SK-N-SH (cell line): ENCODE measurements at regions not wholly inside any gene's neighbourhood (a gene's known extent, or its start where the extent isn't known, plus 50 kb on each side); places are given as distances from the start of the nearest gene placed in this dataset.

ENCODE experiments used
- CTCF ChIP-seq: fragments of 200-600 bp; sonication (generic); IDR thresholded peaks from 2 replicates; pipeline ENCODE4 v1.6.1; 2017; ENCODE audit warnings: antibody characterized with exemption, mild to moderate bottlenecking, moderate library complexity
- EP300 ChIP-seq, 2 experiments: IDR thresholded peaks; 2 replicates each; pipeline versions ENCODE4 v1.4.0 to v1.6.1; 2012; ENCODE audit warnings: borderline replicate concordance in 1 of 2, low read depth in 1 of 2, low read length in 1 of 2
- EZH2phosphoT487 ChIP-seq: fragments of 200-600 bp; sonication (generic); IDR thresholded peaks from 2 replicates; pipeline ENCODE4 v1.6.1; 2017; ENCODE audit warnings: low read depth, mixed run types, mild to moderate bottlenecking, antibody characterized with exemption, moderate library complexity, borderline replicate concordance
- GABPA ChIP-seq: IDR thresholded peaks from 2 replicates; pipeline ENCODE4 v1.4.0; 2012; ENCODE audit warnings: low read depth, mild to moderate bottlenecking
- JUND ChIP-seq: IDR thresholded peaks from 2 replicates; pipeline ENCODE4 v1.4.0; 2012
- MAX ChIP-seq: IDR thresholded peaks from 2 replicates; pipeline ENCODE4 v1.4.0; 2012; ENCODE audit warnings: low read depth
- PBX3 ChIP-seq: IDR thresholded peaks from 2 replicates; pipeline ENCODE4; 2012
- POLR2AphosphoS5 ChIP-seq: IDR thresholded peaks from 2 replicates; pipeline ENCODE4 v1.6.1; 2012; ENCODE audit warnings: low read depth, low read length
- RAD21 ChIP-seq: IDR thresholded peaks from 2 replicates; pipeline ENCODE4 v1.6.1; 2012; ENCODE audit warnings: mild to moderate bottlenecking, low read length
- RXRA ChIP-seq: IDR thresholded peaks from 2 replicates; pipeline ENCODE4 v1.4.0; 2012; ENCODE audit warnings: low read depth, mild to moderate bottlenecking, borderline replicate concordance
- SMC3 ChIP-seq: IDR thresholded peaks from 2 replicates; pipeline ENCODE4 v1.6.1; 2012; ENCODE audit warnings: low read depth, low read length, improper control_type of control experiment
- USF1 ChIP-seq: IDR thresholded peaks from 2 replicates; pipeline ENCODE4 v1.4.0; 2012; ENCODE audit warnings: low read depth, borderline replicate concordance
- YY1 ChIP-seq: IDR thresholded peaks from 2 replicates; pipeline ENCODE4 v1.4.0; 2012; ENCODE audit warnings: low read depth, mild to moderate bottlenecking

- no peak for TF ChIP-seq CTCF
- no peak for TF ChIP-seq YY1
- TF ChIP-seq MAX: no peak
- no peak for TF ChIP-seq PBX3
- no peak for TF ChIP-seq RAD21
- TF ChIP-seq GABPA: no peak
- TF ChIP-seq POLR2AphosphoS5: no peak
- no peak for TF ChIP-seq EZH2phosphoT487
- no peak for TF ChIP-seq EP300 (IDR thresholded peaks at IDR 0.05; ENCODE audit: borderline replicate concordance in 1 of 2, low read depth in 1 of 2, low read length in 1 of 2)
- no peak for TF ChIP-seq USF1
- no peak for TF ChIP-seq RXRA
- TF ChIP-seq JUND: no peak
- TF ChIP-seq SMC3: no peak
Measured at GRCh38 chr14:29459531-29459930, 468.1 kb downstream of the PRKD1 start.
